ENCODE measurements at regions not wholly inside any gene's neighbourhood (a gene's known extent, or its start where the extent isn't known, plus 50 kb on each side); places are given as distances from the start of the nearest gene placed in this dataset.

- 0 out of 2 replicates have a peak, but pooled peaks cover 2% of the 10 kb centered on the region for H3K27me3 ChIP-seq (replicated peaks; ENCODE audit: control insufficient read depth, insufficient read depth, low read length)
- no peak for DNase-seq
- ChIA-PET CTCF (no interaction called here), POLR2A (no interaction called here)
- H3K36me3 ChIP-seq (ENCODE audit: control insufficient read depth, insufficient read depth, low read length) = no peaks in the 10 kb centered on the region
- no TSS peak for BruUV-seq (replicated peaks)
- no peaks in the 10 kb centered on the region for H3K9me3 ChIP-seq
- H3K4me3 Mint-ChIP-seq (ENCODE audit: unreplicated experiment) = no peak overlapping the region
- peaks cover 9% of the 10 kb centered on the region for H3K27me3 Mint-ChIP-seq (ENCODE audit: insufficient read depth, unreplicated experiment)
- no peaks in the 10 kb centered on the region for H3K4me1 Mint-ChIP-seq (ENCODE audit: low read depth, unreplicated experiment)
- H3K4me3 ChIP-seq (ENCODE audit: low read depth, low read length) = no peak overlapping the region
- intact Hi-C loops (cut with micrococcal nuclease; ENCODE audit: unreplicated experiment) = no loop called here
- no peak overlapping the region for H3K27ac Mint-ChIP-seq (ENCODE audit: unreplicated experiment)
- TF ChIP-seq CTCF (IDR thresholded peaks at IDR 0.05; ENCODE audit: insufficient read depth in 1 of 2, low read depth in 1 of 2, low read length in 1 of 2, severe bottlenecking in 1 of 2, unreplicated experiment in 1 of 2) = no peak
- H3K9me3 Mint-ChIP-seq (ENCODE audit: unreplicated experiment) = no peaks in the 10 kb centered on the region
- no peaks in the 10 kb centered on the region for H3K4me1 ChIP-seq
- H3K36me3 Mint-ChIP-seq (ENCODE audit: insufficient read depth, unreplicated experiment) = no peaks in the 10 kb centered on the region
Measured at GRCh38 chr2:129374452-129374851, 605.0 kb upstream of the RAB6C start.

GRCh38 chr2:129375632-129376425 lies 603.6 kb upstream of the RAB6C start:
- H3K4me3 Mint-ChIP-seq (ENCODE audit: unreplicated experiment) = no peak overlapping the region
- H3K9me3 ChIP-seq = no peaks in the 10 kb centered on the region
- ChIA-PET POLR2A (no interaction called here), CTCF (no interaction called here)
- TF ChIP-seq CTCF (IDR thresholded peaks at IDR 0.05; ENCODE audit: insufficient read depth in 1 of 2, low read depth in 1 of 2, low read length in 1 of 2, severe bottlenecking in 1 of 2, unreplicated experiment in 1 of 2) = no peak
- intact Hi-C loops (cut with micrococcal nuclease; ENCODE audit: unreplicated experiment) = no loop called here
- no peak overlapping the region for H3K27ac Mint-ChIP-seq (ENCODE audit: unreplicated experiment)
- no peaks in the 10 kb centered on the region for H3K36me3 Mint-ChIP-seq (ENCODE audit: insufficient read depth, unreplicated experiment)
- peaks cover 9% of the 10 kb centered on the region for H3K27me3 Mint-ChIP-seq (ENCODE audit: insufficient read depth, unreplicated experiment)
- peaks cover 3% of the 10 kb centered on the region; the same call in 1 of the 2 replicates for H3K27me3 ChIP-seq (replicated peaks; ENCODE audit: control insufficient read depth, insufficient read depth, low read length)
- DNase-seq = no peak
- no peaks in the 10 kb centered on the region for H3K36me3 ChIP-seq (ENCODE audit: control insufficient read depth, insufficient read depth, low read length)
- H3K4me1 ChIP-seq = no peaks in the 10 kb centered on the region
- no peak overlapping the region for H3K4me3 ChIP-seq (ENCODE audit: low read depth, low read length)
- H3K9me3 Mint-ChIP-seq (ENCODE audit: unreplicated experiment) = no peaks in the 10 kb centered on the region
- no TSS peak for BruUV-seq (replicated peaks)
- H3K4me1 Mint-ChIP-seq (ENCODE audit: low read depth, unreplicated experiment) = no peaks in the 10 kb centered on the region

GRCh38 chr2:129376426-129377077 lies 602.9 kb upstream of the RAB6C start:
- H3K4me1 Mint-ChIP-seq (ENCODE audit: low read depth, unreplicated experiment) = no peaks in the 10 kb centered on the region
- H3K36me3 Mint-ChIP-seq (ENCODE audit: insufficient read depth, unreplicated experiment) = no peaks in the 10 kb centered on the region
- no peak for DNase-seq
- Histone ChIP-seq H3K4me3 (ENCODE audit: low read depth, low read length) (no peak overlapping the region), H3K36me3 (ENCODE audit: control insufficient read depth, insufficient read depth, low read length) (no peaks in the 10 kb centered on the region), H3K27me3 (replicated peaks; ENCODE audit: control insufficient read depth, insufficient read depth, low read length) (peaks cover 3% of the 10 kb centered on the region; the same call in 1 of the 2 replicates), H3K9me3 (no peaks in the 10 kb centered on the region), H3K4me1 (no peaks in the 10 kb centered on the region)
- peaks cover 6% of the 10 kb centered on the region for H3K27me3 Mint-ChIP-seq (ENCODE audit: insufficient read depth, unreplicated experiment)
- no peak for TF ChIP-seq CTCF (IDR thresholded peaks at IDR 0.05; ENCODE audit: insufficient read depth in 1 of 2, low read depth in 1 of 2, low read length in 1 of 2, severe bottlenecking in 1 of 2, unreplicated experiment in 1 of 2)
- peaks cover 6% of the 10 kb centered on the region for H3K9me3 Mint-ChIP-seq (ENCODE audit: unreplicated experiment)
- BruUV-seq (replicated peaks) = no TSS peak
- ChIA-PET POLR2A (no interaction called here), CTCF (interaction anchor here (0.5 kb wide), 1 partner anchor 455 kb away, joined by 3 read pairs; no protein-coding TSS in a partner anchor)
- intact Hi-C loops (cut with micrococcal nuclease; ENCODE audit: unreplicated experiment) = no loop called here
- no peak overlapping the region for H3K4me3 Mint-ChIP-seq (ENCODE audit: unreplicated experiment)
- no peak overlapping the region for H3K27ac Mint-ChIP-seq (ENCODE audit: unreplicated experiment)

All from Caco-2 (cell line).